GOT3 (cell line): ENCODE measurements at regions not wholly inside any gene's neighbourhood (a gene's known extent, or its start where the extent isn't known, plus 50 kb on each side); places are given as distances from the start of the nearest gene placed in this dataset.
"Not testable (repeated sequence)": the region's sequence is repeated elsewhere in the genome, so short reads cannot be mapped to it uniquely, and the experiment has no call there.

Source experiments
- DNase-seq: peaks from one replicate; lab custom pipeline; 2025; ENCODE audit warnings: mixed read lengths; lab: John Stamatoyannopoulos, UW

GRCh38 chr20:25798174-25798993 lies 101.7 kb upstream of the ZNF337 start:
- DNase-seq: not testable (repeated sequence)

- DNase-seq: not testable (repeated sequence)
These were observed 100.4 kb upstream of the ZNF337 start for GRCh38 chr20:25797062-25797461.

GRCh38 chr20:25777241-25777640 lies 80.6 kb upstream of the ZNF337 start:
- DNase-seq: not testable (repeated sequence)

- DNase-seq: not testable (repeated sequence)
These were observed 78.1 kb upstream of the ZNF337 start for GRCh38 chr20:25774711-25775110.

- not testable (repeated sequence) for DNase-seq
These were observed 77.5 kb upstream of the ZNF337 start for GRCh38 chr20:25774203-25774602.

- DNase-seq: not testable (repeated sequence)
These were observed 75.8 kb upstream of the ZNF337 start for GRCh38 chr20:25772437-25772836.

GRCh38 chr20:25771818-25772217 lies 75.2 kb upstream of the ZNF337 start:
- not testable (repeated sequence) for DNase-seq

- no peak for DNase-seq
These were observed 64.9 kb upstream of the ZNF337 start for GRCh38 chr20:25761596-25761995.

GRCh38 chr20:25761046-25761445 lies 64.4 kb upstream of the ZNF337 start:
- not testable (repeated sequence) for DNase-seq

- no peak for DNase-seq
These were observed 54.4 kb upstream of the ZNF337 start for GRCh38 chr20:25750765-25751696.

- DNase-seq: no peak
These were observed 53.6 kb upstream of the ZNF337 start for GRCh38 chr20:25750220-25750764.

- no peak for DNase-seq
These were observed 53.0 kb upstream of the ZNF337 start for GRCh38 chr20:25749649-25750048.
